ENCODE measurements at regions not wholly inside any gene's neighbourhood (a gene's known extent, or its start where the extent isn't known, plus 50 kb on each side); places are given as distances from the start of the nearest gene placed in this dataset.

GRCh38 chr11:116631201-116631600 lies 141.6 kb downstream of the BUD13 start:
- H3K27ac Mint-ChIP-seq (ENCODE audit: unreplicated experiment) = peak overlapping the region; percentile 9
- no peak for DNase-seq (ENCODE audit: low read depth, low spot score)

GRCh38 chr11:116618461-116618860 lies 154.3 kb downstream of the BUD13 start:
- DNase-seq (ENCODE audit: low read depth, low spot score) = no peak
- H3K4me1 Mint-ChIP-seq = no peaks in the 10 kb centered on the region

More at GRCh38 chr11:116631201-116631600, 141.6 kb downstream of the BUD13 start:
- H3K4me3 Mint-ChIP-seq = no peak overlapping the region
- peaks cover 2% of the 10 kb centered on the region for H3K9me3 Mint-ChIP-seq
- H3K27me3 Mint-ChIP-seq (ENCODE audit: low read depth) = no peaks in the 10 kb centered on the region
- H3K36me3 Mint-ChIP-seq (ENCODE audit: low read depth) = no peaks in the 10 kb centered on the region
- H3K4me1 Mint-ChIP-seq = peaks cover 7% of the 10 kb centered on the region
- TF ChIP-seq CTCF (conservative IDR thresholded peaks at IDR 0.05) = no peak

GRCh38 chr11:116615211-116615865 lies 157.4 kb downstream of the BUD13 start:
- no peak for TF ChIP-seq CTCF (conservative IDR thresholded peaks at IDR 0.05)
- no peak overlapping the region for H3K4me3 Mint-ChIP-seq
- DNase-seq (ENCODE audit: low read depth, low spot score) = no peak
- H3K36me3 Mint-ChIP-seq (ENCODE audit: low read depth) = no peaks in the 10 kb centered on the region
- no peak overlapping the region for H3K27ac Mint-ChIP-seq (ENCODE audit: unreplicated experiment)
- H3K9me3 Mint-ChIP-seq = no peaks in the 10 kb centered on the region
- no peaks in the 10 kb centered on the region for H3K4me1 Mint-ChIP-seq
- peaks cover 34% of the 10 kb centered on the region for H3K27me3 Mint-ChIP-seq (ENCODE audit: low read depth)

More at GRCh38 chr11:116618461-116618860, 154.3 kb downstream of the BUD13 start:
- H3K27ac Mint-ChIP-seq (ENCODE audit: unreplicated experiment) = no peak overlapping the region
- no peak overlapping the region for H3K4me3 Mint-ChIP-seq
- H3K27me3 Mint-ChIP-seq (ENCODE audit: low read depth) = peaks cover 25% of the 10 kb centered on the region
- no peaks in the 10 kb centered on the region for H3K36me3 Mint-ChIP-seq (ENCODE audit: low read depth)
- peaks cover under 1% of the 10 kb centered on the region for H3K9me3 Mint-ChIP-seq
- no peak for TF ChIP-seq CTCF (conservative IDR thresholded peaks at IDR 0.05)

- no peak overlapping the region for H3K27ac Mint-ChIP-seq (ENCODE audit: unreplicated experiment)
- no peak overlapping the region for H3K4me3 Mint-ChIP-seq
- no peaks in the 10 kb centered on the region for H3K36me3 Mint-ChIP-seq (ENCODE audit: low read depth)
- H3K9me3 Mint-ChIP-seq = no peaks in the 10 kb centered on the region
- no peak for TF ChIP-seq CTCF (conservative IDR thresholded peaks at IDR 0.05)
- no peaks in the 10 kb centered on the region for H3K4me1 Mint-ChIP-seq
- no peak for DNase-seq (ENCODE audit: low read depth, low spot score)
- H3K27me3 Mint-ChIP-seq (ENCODE audit: low read depth) = peaks cover 34% of the 10 kb centered on the region
These were observed 158.2 kb downstream of the BUD13 start for GRCh38 chr11:116614306-116615210.

- no peak overlapping the region for H3K27ac Mint-ChIP-seq (ENCODE audit: unreplicated experiment)
- no peak overlapping the region for H3K4me3 Mint-ChIP-seq
- H3K27me3 Mint-ChIP-seq (ENCODE audit: low read depth) = peaks cover 32% of the 10 kb centered on the region
- no peak for TF ChIP-seq CTCF (conservative IDR thresholded peaks at IDR 0.05)
- H3K36me3 Mint-ChIP-seq (ENCODE audit: low read depth) = no peaks in the 10 kb centered on the region
- H3K9me3 Mint-ChIP-seq = no peaks in the 10 kb centered on the region
- no peaks in the 10 kb centered on the region for H3K4me1 Mint-ChIP-seq
- no peak for DNase-seq (ENCODE audit: low read depth, low spot score)
These were observed 159.4 kb downstream of the BUD13 start for GRCh38 chr11:116613206-116613875.
